ENCODE measurements at regions not wholly inside any gene's neighbourhood (a gene's known extent, or its start where the extent isn't known, plus 50 kb on each side); places are given as distances from the start of the nearest gene placed in this dataset.

GRCh38 chr6:163850874-163851273 lies 436.4 kb downstream of the QKI start:
- TF ChIP-seq CTCF (IDR thresholded peaks at IDR 0.05) (no peak), POLR2A (IDR thresholded peaks at IDR 0.05) (no peak)
